PFSK-1 (cell line): ENCODE measurements at regions not wholly inside any gene's neighbourhood (a gene's known extent, or its start where the extent isn't known, plus 50 kb on each side); places are given as distances from the start of the nearest gene placed in this dataset.

Source experiments
- FOXP2 ChIP-seq: optimal IDR thresholded peaks from 2 replicates; pipeline ENCODE3; 2011; ENCODE audit warnings: borderline replicate concordance, control low read depth, inconsistent platforms; ENCODE audit not compliant: insufficient read depth; ENCODE audit errors: extremely low read length, extremely low read depth
- POLR2AphosphoS5 ChIP-seq: IDR thresholded peaks from 2 replicates; pipeline ENCODE4 v1.6.1; 2012; ENCODE audit warnings: low read depth, mild to moderate bottlenecking, control low read depth, low read length, moderate library complexity
- SIN3A ChIP-seq: IDR thresholded peaks from 2 replicates; pipeline ENCODE4 v1.6.1; 2012; ENCODE audit warnings: mild to moderate bottlenecking, low read length, moderate library complexity, borderline replicate concordance; ENCODE audit not compliant: insufficient read depth
- TAF1 ChIP-seq: IDR thresholded peaks from 2 replicates; pipeline ENCODE4 v1.6.1; 2012; ENCODE audit warnings: low read length, control low read depth, borderline replicate concordance; ENCODE audit not compliant: insufficient read depth
- TF ChIP-seq, protein P1 (sequence below), 2 experiments: IDR thresholded peaks; 2 replicates each; pipeline versions ENCODE4 v1.6.1 to v1.8.0; 2011 to 2012; ENCODE audit warnings: low read depth in 2 of 2, low read length in 2 of 2, control low read depth in 1 of 2, inconsistent platforms in 1 of 2, mild to moderate bottlenecking in 1 of 2, moderate library complexity in 1 of 2; ENCODE audit not compliant: insufficient read depth in 1 of 2

DNA sequence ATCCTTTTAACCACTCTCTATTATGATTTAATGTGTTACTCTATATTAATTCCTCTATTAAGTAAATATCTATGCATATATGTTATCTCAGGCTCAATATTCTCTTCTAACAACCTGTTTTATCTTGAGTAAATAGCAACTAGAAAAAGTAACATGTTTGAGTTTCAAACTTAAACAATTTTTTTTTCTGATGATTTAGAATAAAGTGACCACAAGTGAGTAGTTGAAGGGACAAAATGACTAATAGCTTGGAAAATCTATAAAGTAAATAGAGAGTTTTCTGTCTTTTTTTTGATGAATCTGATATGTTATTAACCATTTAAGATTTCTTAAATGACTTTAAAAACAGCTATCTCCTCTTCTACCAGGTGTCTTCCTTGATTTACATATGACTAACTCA is 483.8 kb downstream of the TFEC start:
- TF ChIP-seq TAF1 (no peak), SIN3A (no peak), POLR2AphosphoS5 (no peak), FOXP2 (no peak)
- TF ChIP-seq, protein P1, sequence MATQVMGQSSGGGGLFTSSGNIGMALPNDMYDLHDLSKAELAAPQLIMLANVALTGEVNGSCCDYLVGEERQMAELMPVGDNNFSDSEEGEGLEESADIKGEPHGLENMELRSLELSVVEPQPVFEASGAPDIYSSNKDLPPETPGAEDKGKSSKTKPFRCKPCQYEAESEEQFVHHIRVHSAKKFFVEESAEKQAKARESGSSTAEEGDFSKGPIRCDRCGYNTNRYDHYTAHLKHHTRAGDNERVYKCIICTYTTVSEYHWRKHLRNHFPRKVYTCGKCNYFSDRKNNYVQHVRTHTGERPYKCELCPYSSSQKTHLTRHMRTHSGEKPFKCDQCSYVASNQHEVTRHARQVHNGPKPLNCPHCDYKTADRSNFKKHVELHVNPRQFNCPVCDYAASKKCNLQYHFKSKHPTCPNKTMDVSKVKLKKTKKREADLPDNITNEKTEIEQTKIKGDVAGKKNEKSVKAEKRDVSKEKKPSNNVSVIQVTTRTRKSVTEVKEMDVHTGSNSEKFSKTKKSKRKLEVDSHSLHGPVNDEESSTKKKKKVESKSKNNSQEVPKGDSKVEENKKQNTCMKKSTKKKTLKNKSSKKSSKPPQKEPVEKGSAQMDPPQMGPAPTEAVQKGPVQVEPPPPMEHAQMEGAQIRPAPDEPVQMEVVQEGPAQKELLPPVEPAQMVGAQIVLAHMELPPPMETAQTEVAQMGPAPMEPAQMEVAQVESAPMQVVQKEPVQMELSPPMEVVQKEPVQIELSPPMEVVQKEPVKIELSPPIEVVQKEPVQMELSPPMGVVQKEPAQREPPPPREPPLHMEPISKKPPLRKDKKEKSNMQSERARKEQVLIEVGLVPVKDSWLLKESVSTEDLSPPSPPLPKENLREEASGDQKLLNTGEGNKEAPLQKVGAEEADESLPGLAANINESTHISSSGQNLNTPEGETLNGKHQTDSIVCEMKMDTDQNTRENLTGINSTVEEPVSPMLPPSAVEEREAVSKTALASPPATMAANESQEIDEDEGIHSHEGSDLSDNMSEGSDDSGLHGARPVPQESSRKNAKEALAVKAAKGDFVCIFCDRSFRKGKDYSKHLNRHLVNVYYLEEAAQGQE (IDR thresholded peaks at IDR 0.05; ENCODE audit: insufficient read depth in 1 of 2, low read depth in 2 of 2, low read length in 2 of 2) = no peak
